HG02938 (cell line): ENCODE measurements at regions not wholly inside any gene's neighbourhood (a gene's known extent, or its start where the extent isn't known, plus 50 kb on each side); places are given as distances from the start of the nearest gene placed in this dataset.
"Not testable (repeated sequence)": the region's sequence is repeated elsewhere in the genome, so short reads cannot be mapped to it uniquely, and the experiment has no call there.

Experiments
- ATAC-seq: cut with Tn5 transposase; IDR thresholded peaks from one replicate; pipeline ENCODE4 v1.9.1; 2021; ENCODE audit warnings: mild to moderate bottlenecking, moderate library complexity; ENCODE audit not compliant: unreplicated experiment

GRCh38 chr3:69648126-69648525, 91.1 kb upstream of the MITF start:
- no peak for ATAC-seq

- no peak for ATAC-seq
These were observed 91.7 kb upstream of the MITF start for GRCh38 chr3:69647511-69648110.

- ATAC-seq = no peak
These were observed 92.2 kb upstream of the MITF start for GRCh38 chr3:69647081-69647480.

GRCh38 chr3:69646287-69647067, 92.8 kb upstream of the MITF start:
- ATAC-seq = no peak

- no peak for ATAC-seq
These were observed 96.7 kb upstream of the MITF start for GRCh38 chr3:69642606-69643005.

GRCh38 chr3:69639851-69640250, 99.4 kb upstream of the MITF start:
- ATAC-seq = no peak

- no peak for ATAC-seq
These were observed 110.3 kb upstream of the MITF start for GRCh38 chr3:69628951-69629350.

- no peak for ATAC-seq
These were observed 126.0 kb upstream of the MITF start for GRCh38 chr3:69613286-69613685.

GRCh38 chr3:69612791-69613190, 126.5 kb upstream of the MITF start:
- no peak for ATAC-seq

GRCh38 chr3:69609566-69609965, 129.7 kb upstream of the MITF start:
- not testable (repeated sequence) for ATAC-seq

GRCh38 chr3:69607466-69608305, 131.6 kb upstream of the MITF start:
- ATAC-seq = no peak

GRCh38 chr3:69605867-69606266, 133.4 kb upstream of the MITF start:
- no peak for ATAC-seq

GRCh38 chr3:69604735-69605450, 134.4 kb upstream of the MITF start:
- no peak for ATAC-seq

- no peak for ATAC-seq
These were observed 137.2 kb upstream of the MITF start for GRCh38 chr3:69602112-69602511.

GRCh38 chr3:69594286-69594685, 145.0 kb upstream of the MITF start:
- ATAC-seq = no peak

GRCh38 chr3:69591164-69591736, 148.0 kb upstream of the MITF start:
- ATAC-seq = no peak

GRCh38 chr3:69590111-69590510, 149.2 kb upstream of the MITF start:
- no peak for ATAC-seq

- no peak for ATAC-seq
These were observed 151.1 kb upstream of the MITF start for GRCh38 chr3:69588170-69588569.

GRCh38 chr3:69585472-69585871, 153.8 kb upstream of the MITF start:
- no peak for ATAC-seq

- no peak for ATAC-seq
These were observed 157.2 kb upstream of the MITF start for GRCh38 chr3:69582044-69582443.
